C4-2B (cell line): ENCODE measurements at regions not wholly inside any gene's neighbourhood (a gene's known extent, or its start where the extent isn't known, plus 50 kb on each side); places are given as distances from the start of the nearest gene placed in this dataset.

Experiments used
- H3K27ac ChIP-seq: fragments of 450-650 bp; 2 replicates; pipeline ENCODE4 v1.5.1; 2017
- CTCF ChIP-seq: fragments of 450-650 bp; conservative IDR thresholded peaks from 2 replicates; pipeline ENCODE4 v1.5.1; 2017; ENCODE audit warnings: mild to moderate bottlenecking
- ZFX ChIP-seq: fragments of 450-650 bp; IDR thresholded peaks from 2 replicates; pipeline ENCODE4 v1.6.1; 2017

DNA sequence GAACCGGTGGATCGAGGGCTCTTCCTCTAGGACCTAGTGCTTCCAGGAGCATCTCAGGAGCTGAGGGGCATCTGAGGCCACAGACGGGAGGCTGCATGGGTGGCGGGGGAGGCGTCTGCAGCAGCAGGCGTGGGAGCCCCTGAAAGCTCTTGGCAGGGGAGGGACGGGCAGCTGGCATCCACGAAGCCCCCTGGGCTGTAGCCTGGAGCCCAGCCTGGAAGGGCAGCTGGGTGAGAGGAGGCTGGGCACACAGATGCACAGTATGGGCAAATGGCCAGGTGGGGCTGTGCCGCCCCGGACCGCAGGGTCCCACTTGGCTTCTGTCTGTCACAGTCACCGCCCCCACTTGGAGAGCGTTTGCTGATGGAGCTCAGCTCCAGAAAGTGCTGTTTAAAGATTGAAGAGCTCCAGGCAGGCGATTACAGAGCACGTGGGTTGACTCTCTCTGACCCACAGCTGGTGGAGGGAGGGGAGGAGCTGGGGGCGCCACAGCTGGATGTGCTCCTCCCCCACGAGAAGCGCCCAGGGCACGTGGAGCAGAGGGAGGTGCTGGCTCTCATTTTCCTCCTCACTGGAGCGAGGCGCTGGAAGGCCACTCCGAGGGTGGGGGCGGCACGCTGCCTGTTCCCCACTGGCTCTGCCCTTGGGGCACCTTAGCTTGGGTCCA is 155.0 kb upstream of the C14orf180 start:
- H3K27ac ChIP-seq, result no peak overlapping the region
- TF ChIP-seq CTCF (no peak), ZFX (no peak)

GRCh38 chr14:104425171-104425681 is 154.3 kb upstream of the C14orf180 start:
- TF ChIP-seq ZFX (no peak), CTCF (no peak)
- no peak overlapping the region for H3K27ac ChIP-seq

GRCh38 chr14:104425763-104426646 is 153.6 kb upstream of the C14orf180 start:
- TF ChIP-seq ZFX, result no peak
- no peak for TF ChIP-seq CTCF
- no peak overlapping the region for H3K27ac ChIP-seq

DNA sequence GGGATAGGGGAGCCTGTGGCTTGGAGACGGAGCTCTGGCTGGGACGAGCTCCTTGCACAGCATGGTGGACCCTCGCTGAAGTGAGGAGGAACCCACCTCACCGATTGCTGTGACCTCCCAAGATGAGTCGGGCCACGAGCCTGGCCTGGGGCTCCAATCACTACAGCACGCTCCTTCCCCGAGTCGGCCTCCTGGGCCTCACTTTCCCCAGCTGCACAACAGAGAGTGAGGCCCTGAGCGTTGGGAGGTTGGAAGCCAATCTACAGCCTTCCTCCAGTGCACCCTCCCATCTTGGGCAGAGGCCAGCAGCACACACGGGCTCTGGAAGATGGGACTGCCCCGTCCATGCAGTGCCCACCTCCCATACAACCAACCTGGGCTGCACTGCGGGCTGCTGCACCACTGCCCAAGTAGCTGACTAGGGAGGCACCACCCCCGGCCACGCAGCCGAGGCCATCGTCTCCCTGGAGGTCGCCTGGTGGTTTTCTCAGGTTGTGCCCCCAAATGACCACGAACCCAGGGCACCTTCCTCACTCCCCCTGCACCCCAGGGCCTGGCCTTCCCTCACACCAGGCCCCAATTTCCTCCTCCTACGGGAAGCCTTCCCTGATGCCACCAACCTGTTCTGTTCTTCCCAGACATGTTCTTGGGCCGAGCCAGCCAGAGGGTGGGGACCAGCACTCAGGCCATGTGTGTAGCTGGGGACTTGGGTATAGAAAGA is 152.3 kb upstream of the C14orf180 start:
- H3K27ac ChIP-seq, result no peak overlapping the region
- TF ChIP-seq ZFX, result no peak
- TF ChIP-seq CTCF, result no peak

DNA sequence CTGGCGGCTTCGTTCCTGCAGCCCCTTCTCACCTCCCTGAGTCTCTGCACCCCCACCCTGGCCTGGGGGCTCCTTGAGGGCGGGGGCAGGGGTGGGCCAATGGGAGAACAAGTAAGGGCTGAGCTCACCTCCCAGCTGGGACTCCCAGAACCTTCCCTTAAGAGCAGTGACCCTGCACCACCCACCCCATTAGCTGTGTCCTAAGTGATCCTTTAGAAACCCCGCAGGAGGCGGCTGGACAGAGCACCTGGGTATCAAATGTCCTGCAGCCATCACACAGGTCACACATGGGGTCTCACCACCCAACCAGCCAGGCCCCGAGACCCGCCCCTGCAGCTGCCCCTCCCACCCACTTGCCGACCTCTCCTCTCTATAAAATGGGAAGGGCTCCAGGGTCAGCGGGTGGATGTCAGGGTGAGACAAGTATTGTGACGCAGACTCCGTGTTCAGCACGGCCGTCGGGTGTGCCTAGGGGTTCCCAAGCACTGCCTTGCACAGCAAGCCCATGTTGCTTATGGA is 151.2 kb upstream of the C14orf180 start:
- H3K27ac ChIP-seq, result no peak overlapping the region
- no peak for TF ChIP-seq CTCF

- TF ChIP-seq ZFX (no peak), CTCF (no peak)
- no peak overlapping the region for H3K27ac ChIP-seq
Observed at GRCh38 chr14:104428860-104429259, 150.7 kb upstream of the C14orf180 start.
